Left renal pelvis (tissue), 4 donors: ENCODE measurements at regions not wholly inside any gene's neighbourhood (a gene's known extent, or its start where the extent isn't known, plus 50 kb on each side); places are given as distances from the start of the nearest gene placed in this dataset.

ENCODE experiments used
- DNase-seq, 4 donors: peaks; one replicate each; pipeline ENCODE4 v3.0.0-alpha.2; 2013; ENCODE audit warnings: low read depth in 4 of 4, low spot score in 3 of 4

DNA sequence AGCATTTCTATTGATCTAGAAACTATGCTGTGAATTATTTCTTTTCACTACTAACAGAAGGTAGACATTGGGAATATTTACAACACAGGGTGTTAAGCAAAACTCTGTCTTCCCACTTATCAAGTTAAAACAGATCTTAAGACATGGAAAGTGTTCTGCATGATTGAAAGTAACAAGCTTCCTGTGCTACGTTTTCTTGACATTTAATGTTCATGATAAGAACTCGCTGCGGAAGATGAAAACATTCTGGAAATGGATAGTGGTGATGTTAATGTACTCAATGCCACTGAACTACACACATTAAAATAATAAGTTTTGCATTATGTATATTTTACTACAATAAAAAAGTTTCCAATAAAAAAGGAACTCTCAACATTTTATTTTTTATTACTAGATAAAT is 74.4 kb upstream of the SCN7A start:
- no peak for DNase-seq

DNA sequence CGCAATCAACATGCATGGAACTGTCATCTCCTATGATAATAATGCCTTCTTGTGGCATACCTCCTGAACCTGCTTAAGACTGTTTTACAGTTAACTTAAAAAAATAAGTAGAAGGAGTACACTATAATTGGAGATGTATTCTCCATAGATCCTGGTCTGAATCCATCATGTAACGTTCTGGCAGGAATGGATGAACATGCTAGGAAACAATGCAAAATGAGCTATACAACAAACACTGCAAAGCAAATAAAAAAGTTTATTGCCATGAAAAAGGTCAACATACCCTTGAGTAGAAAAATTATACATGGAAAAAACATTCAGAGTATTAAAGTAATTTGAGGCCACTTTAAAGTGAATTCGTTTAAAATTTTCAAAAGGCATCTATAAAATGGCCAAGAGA is 71.5 kb upstream of the SCN7A start:
- no peak for DNase-seq

DNA sequence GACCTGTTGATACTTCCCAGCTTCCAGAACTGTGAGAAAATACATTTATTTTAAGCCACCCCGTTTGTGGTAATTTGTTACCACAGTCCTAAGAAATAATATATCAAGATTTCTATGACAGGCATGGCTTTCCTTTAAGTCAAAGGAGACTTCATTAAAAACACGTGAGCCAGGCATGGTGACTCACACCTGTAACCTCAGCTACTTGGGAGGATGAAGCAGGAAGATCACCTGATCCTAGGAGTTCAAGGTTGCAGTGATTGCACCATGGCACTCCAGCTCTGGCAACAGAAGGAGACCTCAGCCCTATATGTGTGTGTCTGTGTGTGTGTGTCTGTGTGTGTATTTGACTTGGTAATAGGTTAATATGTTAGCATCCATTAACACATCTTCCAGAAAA is 69.8 kb upstream of the SCN7A start:
- DNase-seq = no peak

DNA sequence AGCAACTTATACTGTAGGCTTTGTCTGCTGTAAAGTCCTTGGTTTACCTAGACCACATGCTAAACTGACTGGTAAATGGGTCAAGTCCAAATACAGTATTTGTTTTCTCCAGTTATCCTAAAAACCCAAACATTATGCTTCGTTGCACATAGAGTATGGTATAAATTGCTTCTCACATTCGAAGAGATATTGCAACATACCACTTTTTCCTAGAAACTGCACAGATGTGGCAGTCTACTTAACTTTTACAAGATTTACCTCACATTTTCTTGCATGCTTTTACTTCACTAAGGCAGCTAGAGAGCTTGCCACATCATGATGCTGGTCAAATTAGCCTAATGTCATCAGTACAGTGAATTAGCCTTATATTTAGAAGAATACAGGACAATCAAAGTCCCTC is 66.0 kb upstream of the SCN7A start:
- no peak for DNase-seq

DNA sequence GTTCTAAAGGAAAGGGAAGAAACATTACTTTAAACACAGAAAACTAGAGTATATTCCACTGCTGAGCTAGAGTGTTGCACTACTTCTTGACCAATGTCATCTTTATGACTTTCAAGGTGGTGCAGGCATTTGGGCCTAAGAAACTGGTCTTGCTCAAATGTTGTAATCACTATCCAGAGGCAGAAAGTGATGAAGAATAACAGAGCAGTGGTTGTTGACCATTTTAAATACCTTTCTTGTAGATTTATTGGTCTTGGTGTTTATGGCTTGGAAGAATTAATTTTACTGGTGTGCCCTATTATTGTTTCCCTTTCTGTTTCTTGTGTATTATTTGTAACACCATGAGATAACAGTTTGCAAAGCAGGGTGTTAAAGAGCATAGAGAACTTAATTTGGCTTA is 56.9 kb upstream of the SCN7A start:
- no peak for DNase-seq

DNA sequence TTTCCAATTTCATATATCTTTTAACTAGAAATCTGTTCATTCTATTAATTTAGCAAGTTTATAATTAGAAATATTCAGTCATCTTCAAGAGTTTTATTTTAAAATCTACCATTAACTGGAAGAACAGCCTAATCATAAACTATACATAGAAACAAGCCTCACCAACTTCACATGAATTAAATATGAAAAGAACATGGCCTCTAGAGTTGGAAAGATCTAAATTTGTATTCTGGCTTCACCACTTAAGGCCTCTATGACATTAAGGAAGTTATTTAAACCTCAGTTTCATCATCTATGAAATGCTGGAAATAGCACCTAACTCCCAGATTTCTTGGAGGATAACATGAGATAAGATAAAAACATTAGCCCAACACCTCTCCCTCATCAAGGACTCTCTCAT is 51.4 kb upstream of the SCN7A start:
- DNase-seq = no peak
